ENCODE measurements at regions not wholly inside any gene's neighbourhood (a gene's known extent, or its start where the extent isn't known, plus 50 kb on each side); places are given as distances from the start of the nearest gene placed in this dataset.

DNA sequence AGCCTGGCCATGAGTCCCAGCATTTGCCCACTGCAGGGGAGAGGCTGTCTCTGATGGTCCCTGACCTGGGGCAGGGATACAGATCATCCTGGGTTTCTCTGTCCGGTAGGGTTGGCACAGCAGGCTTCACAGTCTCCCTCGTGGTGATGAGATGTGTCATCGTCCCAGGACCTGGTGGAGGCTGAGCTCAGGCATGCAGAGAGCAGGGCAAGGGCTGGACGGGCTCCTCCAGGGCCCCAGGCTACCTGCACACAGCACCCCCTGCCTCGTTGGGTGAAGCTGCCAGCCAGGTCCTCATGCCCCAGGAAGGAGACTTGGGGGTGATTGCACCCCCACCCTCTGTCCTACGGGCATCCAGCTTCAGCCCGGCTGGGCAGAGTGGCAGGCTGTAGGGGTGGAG lies 155.8 kb upstream of the GSE1 start:
- no peak for DNase-seq (ENCODE audit: low read depth)
- CTCF ChIA-PET, result interaction anchor here (0.7 kb wide), 1 partner anchor 11 kb away, joined by 3 read pairs; no protein-coding TSS in a partner anchor

DNA sequence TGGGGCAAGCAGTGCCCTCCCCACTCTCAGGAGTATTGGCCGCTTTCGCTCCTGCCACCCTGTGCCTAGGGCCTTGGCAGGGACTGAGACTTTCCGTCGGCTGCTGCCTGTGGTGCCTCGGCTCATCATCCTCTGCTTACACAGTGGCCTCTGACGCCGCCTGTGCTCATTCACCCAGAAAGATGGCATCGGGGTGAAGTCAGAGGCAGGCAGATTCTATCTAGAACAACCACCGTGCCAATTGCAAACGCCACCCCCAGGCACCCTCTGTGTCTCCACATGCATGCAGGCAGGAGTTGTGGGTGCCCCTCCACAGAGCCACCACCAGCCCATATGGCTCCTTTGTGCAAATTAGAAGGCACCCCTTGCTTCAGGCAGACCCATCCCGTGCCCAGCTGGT lies 154.2 kb upstream of the GSE1 start:
- no peak for DNase-seq (ENCODE audit: low read depth)
- no peak overlapping the region for H3K4me3 ChIP-seq (ENCODE audit: low read depth, low read length)
- H3K27me3 ChIP-seq (ENCODE audit: control insufficient read depth, insufficient read depth, low read length), result no peaks in the 10 kb centered on the region
- no peaks in the 10 kb centered on the region; the same call in 1 of the 2 replicates for H3K36me3 ChIP-seq (ENCODE audit: control insufficient read depth, insufficient read depth, low read length)
- CTCF ChIA-PET, result no interaction called here
- TF ChIP-seq, protein P1, sequence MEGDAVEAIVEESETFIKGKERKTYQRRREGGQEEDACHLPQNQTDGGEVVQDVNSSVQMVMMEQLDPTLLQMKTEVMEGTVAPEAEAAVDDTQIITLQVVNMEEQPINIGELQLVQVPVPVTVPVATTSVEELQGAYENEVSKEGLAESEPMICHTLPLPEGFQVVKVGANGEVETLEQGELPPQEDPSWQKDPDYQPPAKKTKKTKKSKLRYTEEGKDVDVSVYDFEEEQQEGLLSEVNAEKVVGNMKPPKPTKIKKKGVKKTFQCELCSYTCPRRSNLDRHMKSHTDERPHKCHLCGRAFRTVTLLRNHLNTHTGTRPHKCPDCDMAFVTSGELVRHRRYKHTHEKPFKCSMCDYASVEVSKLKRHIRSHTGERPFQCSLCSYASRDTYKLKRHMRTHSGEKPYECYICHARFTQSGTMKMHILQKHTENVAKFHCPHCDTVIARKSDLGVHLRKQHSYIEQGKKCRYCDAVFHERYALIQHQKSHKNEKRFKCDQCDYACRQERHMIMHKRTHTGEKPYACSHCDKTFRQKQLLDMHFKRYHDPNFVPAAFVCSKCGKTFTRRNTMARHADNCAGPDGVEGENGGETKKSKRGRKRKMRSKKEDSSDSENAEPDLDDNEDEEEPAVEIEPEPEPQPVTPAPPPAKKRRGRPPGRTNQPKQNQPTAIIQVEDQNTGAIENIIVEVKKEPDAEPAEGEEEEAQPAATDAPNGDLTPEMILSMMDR (IDR thresholded peaks at IDR 0.05; ENCODE audit: insufficient read depth, low read depth, low read length), result no peak
- POLR2A ChIA-PET, result no interaction called here

More for the DNA sequence above, 155.8 kb upstream of the GSE1 start:
- H3K27me3 ChIP-seq (ENCODE audit: control insufficient read depth, insufficient read depth, low read length), result no peaks in the 10 kb centered on the region
- H3K4me3 ChIP-seq (ENCODE audit: low read depth, low read length), result no peak overlapping the region
- TF ChIP-seq, protein P1 (IDR thresholded peaks at IDR 0.05; ENCODE audit: insufficient read depth, low read depth, low read length), result no peak
- no peaks in the 10 kb centered on the region; the same call in 1 of the 2 replicates for H3K36me3 ChIP-seq (ENCODE audit: control insufficient read depth, insufficient read depth, low read length)
- POLR2A ChIA-PET, result no interaction called here

DNA sequence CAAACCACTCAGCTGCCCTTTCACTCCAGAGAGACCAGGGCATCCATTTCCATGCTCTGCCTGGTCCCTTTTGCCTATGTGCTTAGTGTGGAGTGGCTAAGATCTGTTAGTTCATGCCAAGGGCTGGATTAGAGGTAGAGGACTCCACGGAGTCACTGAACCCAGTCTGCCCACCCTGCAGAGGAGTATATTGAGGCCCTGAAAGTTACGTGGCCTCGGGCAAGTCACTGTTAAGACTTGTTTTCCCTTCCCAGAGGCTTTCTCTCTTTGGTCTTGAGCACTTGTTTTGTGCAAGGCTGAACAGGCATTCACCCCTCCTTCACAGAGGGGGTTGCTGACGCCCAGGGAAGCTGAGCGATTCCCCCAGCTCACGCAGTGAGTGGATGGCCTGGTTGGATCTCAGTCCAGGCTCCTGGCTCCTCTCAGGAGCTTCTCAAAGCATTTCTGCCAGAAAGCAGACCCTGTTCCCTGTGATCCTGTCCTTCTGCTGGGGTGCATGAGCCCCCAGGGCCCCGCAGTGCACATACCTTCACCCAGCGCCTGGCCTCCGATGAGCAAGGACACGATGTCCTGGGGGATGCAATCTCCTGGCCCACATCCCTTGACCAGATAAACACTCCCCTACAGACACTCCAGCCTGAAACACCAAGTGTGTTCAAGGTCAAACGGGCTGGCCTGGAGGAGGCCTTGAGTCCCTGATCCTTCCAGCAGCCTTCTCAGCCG lies 153.4 kb upstream of the GSE1 start:
- ChIA-PET POLR2A (no interaction called here), CTCF (no interaction called here)
- no peak for DNase-seq (ENCODE audit: low read depth)

DNA sequence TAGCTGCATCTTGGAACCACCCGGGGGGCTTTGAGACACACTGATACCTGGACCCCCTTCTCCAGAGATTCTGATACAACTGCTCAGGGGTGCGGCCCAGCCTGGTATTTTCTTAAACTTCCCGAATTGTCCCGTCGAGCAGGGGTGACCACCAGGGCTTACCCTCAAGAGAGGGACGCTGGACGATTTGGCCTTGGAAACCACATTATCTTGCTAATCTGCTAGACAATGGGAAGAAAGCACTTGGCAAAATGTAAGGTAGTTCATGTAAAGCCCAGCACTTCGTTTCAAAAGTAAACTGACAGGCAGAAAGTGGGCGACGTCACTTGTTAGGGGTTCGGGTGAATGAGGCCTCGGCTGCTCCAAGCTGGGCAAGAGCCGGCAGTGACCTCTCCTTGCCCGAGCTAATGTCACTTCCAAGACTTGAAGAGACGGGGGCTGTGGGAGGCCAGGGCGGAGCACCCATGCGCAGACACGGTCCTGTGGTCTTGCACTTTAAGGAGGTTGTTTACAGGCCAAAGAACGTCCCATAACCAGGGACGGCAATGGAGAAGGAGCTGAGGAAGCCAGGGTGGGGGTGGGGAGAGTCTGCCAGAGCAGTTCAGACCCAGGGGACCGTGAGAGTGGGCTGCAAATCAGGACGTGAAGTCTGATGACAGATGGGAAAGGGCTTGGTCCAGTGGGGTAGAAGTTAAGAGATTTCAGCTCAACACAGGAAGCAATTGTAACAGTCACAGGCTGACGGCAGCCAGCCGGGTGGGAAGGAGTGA lies 152.7 kb upstream of the GSE1 start:
- H3K4me3 ChIP-seq (ENCODE audit: low read depth, low read length), result no peak overlapping the region
- no peaks in the 10 kb centered on the region; the same call in 1 of the 2 replicates for H3K36me3 ChIP-seq (ENCODE audit: control insufficient read depth, insufficient read depth, low read length)
- TF ChIP-seq, protein P1 (IDR thresholded peaks at IDR 0.05; ENCODE audit: insufficient read depth, low read depth, low read length), result no peak
- POLR2A ChIA-PET, result no interaction called here
- H3K27me3 ChIP-seq (ENCODE audit: control insufficient read depth, insufficient read depth, low read length), result no peaks in the 10 kb centered on the region
- no peak for DNase-seq (ENCODE audit: low read depth)
- CTCF ChIA-PET, result interaction anchor here (1.1 to 1.5 kb wide), 3 partner anchors 10 to 92 kb away, joined by 6 read pairs; no protein-coding TSS in a partner anchor

More for the DNA sequence above, 153.4 kb upstream of the GSE1 start:
- no peaks in the 10 kb centered on the region; the same call in 1 of the 2 replicates for H3K36me3 ChIP-seq (ENCODE audit: control insufficient read depth, insufficient read depth, low read length)
- TF ChIP-seq, protein P1 (IDR thresholded peaks at IDR 0.05; ENCODE audit: insufficient read depth, low read depth, low read length), result no peak
- no peak overlapping the region for H3K4me3 ChIP-seq (ENCODE audit: low read depth, low read length)
- no peaks in the 10 kb centered on the region for H3K27me3 ChIP-seq (ENCODE audit: control insufficient read depth, insufficient read depth, low read length)

Measured in BJ (cell line).